OCI-LY7 (cell line): ENCODE measurements at regions not wholly inside any gene's neighbourhood (a gene's known extent, or its start where the extent isn't known, plus 50 kb on each side); places are given as distances from the start of the nearest gene placed in this dataset.

Experiments
- BruUV-seq: library from RNA; stranded (reverse); fragments of 400-500 nt; replicated peaks from 2 replicates; lab custom pipeline; 2021; lab: Mats Ljungman, UMichigan
- CTCF ChIA-PET: fragments of 300-600 bp; sonication (Branson Sonifier 250); formaldehyde crosslinking; loops from one replicate; lab custom pipeline; 2022; ENCODE audit warnings: antibody characterized with exemption; ENCODE audit not compliant: unreplicated experiment; lab: Charles Lee
- POLR2A ChIA-PET: fragments of 300-600 bp; sonication (Branson Sonifier 250); formaldehyde crosslinking; loops from one replicate; lab custom pipeline; 2022; ENCODE audit warnings: antibody characterized with exemption; lab: Charles Lee
- DNase-seq: peaks from one replicate; pipeline ENCODE4 v3.0.0-alpha.2; 2015; ENCODE audit warnings: low spot score
- H2AFZ ChIP-seq: fragments of 200-600 bp; sonication (generic), shearing (Covaris generic); 2 replicates; pipeline ENCODE4 v1.6.1; 2014; ENCODE audit warnings: mild to moderate bottlenecking, antibody characterized with exemption, low read length, moderate library complexity
- H3K27ac ChIP-seq: fragments of 200-600 bp; sonication (generic); 2 replicates; pipeline ENCODE4 v1.5.1; 2014; ENCODE audit warnings: mixed run types, low read depth, mild to moderate bottlenecking, moderate library complexity, low read length, inconsistent platforms; ENCODE audit not compliant: poor library complexity, severe bottlenecking
- H3K36me3 ChIP-seq: fragments of 200-600 bp; sonication (generic); 2 replicates; pipeline ENCODE4 v1.6.1; 2014; ENCODE audit warnings: mild to moderate bottlenecking, antibody characterized with exemption, low read length, moderate library complexity, mixed read lengths; ENCODE audit not compliant: insufficient read depth
- H3K4me1 ChIP-seq: fragments of 200-600 bp; sonication (generic); 2 replicates; pipeline ENCODE4 v1.5.1; 2014; ENCODE audit warnings: mild to moderate bottlenecking, low read length; ENCODE audit not compliant: insufficient read depth, poor library complexity, severe bottlenecking
- H3K4me2 ChIP-seq: fragments of 200-600 bp; sonication (generic); 2 replicates; pipeline ENCODE4 v1.6.1; 2014; ENCODE audit warnings: mild to moderate bottlenecking, low read length
- H3K4me3 ChIP-seq: fragments of 200-600 bp; sonication (generic); 2 replicates; pipeline ENCODE4 v1.5.1; 2014; ENCODE audit warnings: mild to moderate bottlenecking, low read depth, low read length; ENCODE audit not compliant: poor library complexity, severe bottlenecking
- H3K79me2 ChIP-seq: fragments of 200-600 bp; sonication (generic); 2 replicates; pipeline ENCODE4 v1.6.1; 2016; ENCODE audit warnings: low read depth, mild to moderate bottlenecking, low read length, moderate library complexity, mixed read lengths; ENCODE audit not compliant: insufficient read depth
- H3K9me2 ChIP-seq: fragments of 200-600 bp; sonication (generic); 2 replicates; pipeline ENCODE4 v1.6.1; 2016; ENCODE audit warnings: mild to moderate bottlenecking, low read length, mixed read lengths; ENCODE audit not compliant: insufficient read depth
- H3K9me3 ChIP-seq: fragments of 200-600 bp; sonication (generic); 2 replicates; pipeline ENCODE4 v1.6.1; 2014; ENCODE audit warnings: mild to moderate bottlenecking, mixed run types, low read length, mixed read lengths
- H4K20me1 ChIP-seq: fragments of 200-600 bp; sonication (generic); 2 replicates; pipeline ENCODE4 v1.6.1; 2014; ENCODE audit warnings: mild to moderate bottlenecking, antibody characterized with exemption, low read length, moderate library complexity, mixed read lengths; ENCODE audit not compliant: insufficient read depth
- CTCF ChIP-seq: fragments of 200-600 bp; sonication (generic); conservative IDR thresholded peaks from 2 replicates; pipeline ENCODE4 v1.5.1; 2014; ENCODE audit warnings: mild to moderate bottlenecking, antibody characterized with exemption, low read length, moderate library complexity, mixed read lengths
- EZH2phosphoT487 ChIP-seq: fragments of 200-600 bp; sonication (generic); IDR thresholded peaks from 2 replicates; pipeline ENCODE4 v1.6.1; 2018; ENCODE audit warnings: low read depth, borderline replicate concordance, mild to moderate bottlenecking, mixed run types, antibody characterized with exemption, low read length, moderate library complexity, mixed read lengths
- intact Hi-C: fragments of 100-400 bp; cut with micrococcal nuclease; formaldehyde crosslinking; loops from one replicate; pipeline ENCODE4 v1.10.0; 2022; ENCODE audit not compliant: unreplicated experiment

- Histone ChIP-seq H2AFZ (no peak overlapping the region), H3K4me1 (no peaks in the 10 kb centered on the region), H3K36me3 (no peaks in the 10 kb centered on the region), H3K27ac (no peak overlapping the region), H3K9me3 (no peaks in the 10 kb centered on the region), H3K4me3 (no peak overlapping the region), H3K79me2 (no peaks in the 10 kb centered on the region), H4K20me1 (no peaks in the 10 kb centered on the region), H3K9me2 (no peaks in the 10 kb centered on the region), H3K4me2 (no peak overlapping the region)
- no peak for DNase-seq
- ChIA-PET POLR2A (no interaction called here), CTCF (no interaction called here)
- BruUV-seq: no TSS peak
- intact Hi-C loops: no loop called here
- no peak for TF ChIP-seq CTCF
- no peak for TF ChIP-seq EZH2phosphoT487
Observed at GRCh38 chr6:121925024-121925423, 474.4 kb upstream of the HSF2 start.

GRCh38 chr6:121925534-121926255 lies 473.8 kb upstream of the HSF2 start:
- Histone ChIP-seq H4K20me1 (no peaks in the 10 kb centered on the region), H3K4me2 (no peak overlapping the region), H2AFZ (no peak overlapping the region), H3K79me2 (no peaks in the 10 kb centered on the region), H3K36me3 (no peaks in the 10 kb centered on the region), H3K27ac (no peak overlapping the region), H3K4me1 (no peaks in the 10 kb centered on the region), H3K4me3 (no peak overlapping the region), H3K9me3 (no peaks in the 10 kb centered on the region), H3K9me2 (no peaks in the 10 kb centered on the region)
- intact Hi-C loops: no loop called here
- BruUV-seq: no TSS peak
- POLR2A ChIA-PET: no interaction called here
- CTCF ChIA-PET: no interaction called here
- TF ChIP-seq CTCF: no peak
- no peak for TF ChIP-seq EZH2phosphoT487
- no peak for DNase-seq

- Histone ChIP-seq H3K4me2 (no peak overlapping the region), H3K9me2 (no peaks in the 10 kb centered on the region), H3K4me1 (no peaks in the 10 kb centered on the region), H2AFZ (no peak overlapping the region), H3K36me3 (no peaks in the 10 kb centered on the region), H3K79me2 (no peaks in the 10 kb centered on the region), H3K9me3 (no peaks in the 10 kb centered on the region), H4K20me1 (no peaks in the 10 kb centered on the region), H3K4me3 (no peak overlapping the region), H3K27ac (no peak overlapping the region)
- DNase-seq: no peak
- intact Hi-C loops: no loop called here
- CTCF ChIA-PET: no interaction called here
- POLR2A ChIA-PET: interaction anchor here (0.7 to 1.1 kb wide), 3 partner anchors 14 to 1452 kb away, joined by 3 read pairs; no protein-coding TSS in a partner anchor
- TF ChIP-seq EZH2phosphoT487: no peak
- TF ChIP-seq CTCF: no peak
- BruUV-seq: no TSS peak
Observed at GRCh38 chr6:121929301-121929700, 470.2 kb upstream of the HSF2 start.
